ENCODE measurements at regions not wholly inside any gene's neighbourhood (a gene's known extent, or its start where the extent isn't known, plus 50 kb on each side); places are given as distances from the start of the nearest gene placed in this dataset.

GRCh38 chr1:162964901-162965300 lies 103.9 kb upstream of the CCDC190 start:
- no peak for DNase-seq
- no peak for TF ChIP-seq CTCF (IDR thresholded peaks at IDR 0.05)
- H3K36me3 Mint-ChIP-seq (ENCODE audit: low read depth) = peaks cover 5% of the 10 kb centered on the region
- peaks cover 21% of the 10 kb centered on the region for H3K9me3 Mint-ChIP-seq
- peaks cover 3% of the 10 kb centered on the region for H3K27me3 Mint-ChIP-seq (ENCODE audit: low read depth, poor library complexity)
- no peak overlapping the region for H3K27ac Mint-ChIP-seq
- H3K4me3 Mint-ChIP-seq = no peak overlapping the region
- peaks cover under 1% of the 10 kb centered on the region for H3K4me1 Mint-ChIP-seq

DNA sequence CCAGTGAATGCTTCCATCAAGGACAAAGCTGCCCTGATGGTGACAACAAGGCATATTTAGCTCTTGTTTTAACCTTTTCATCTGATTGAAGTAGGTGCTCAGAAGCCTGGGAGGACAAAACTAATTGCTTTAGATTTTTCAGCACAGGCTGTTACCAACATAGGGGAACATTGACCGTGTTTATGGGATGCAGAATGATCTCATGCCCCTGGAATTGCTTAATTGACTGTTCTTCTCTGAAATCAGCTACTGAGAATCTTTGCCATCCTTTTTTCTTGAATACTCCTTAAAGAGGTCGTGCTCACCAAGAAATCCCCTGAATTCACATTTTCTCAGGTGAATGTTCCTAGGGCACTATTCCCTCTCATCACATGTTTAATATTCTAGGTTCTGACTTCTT lies 95.9 kb upstream of the CCDC190 start:
- DNase-seq = no peak
- Mint-ChIP-seq H3K36me3 (ENCODE audit: low read depth) (no peaks in the 10 kb centered on the region), H3K4me3 (no peak overlapping the region), H3K4me1 (no peaks in the 10 kb centered on the region), H3K27me3 (ENCODE audit: low read depth, poor library complexity) (peaks cover 3% of the 10 kb centered on the region), H3K27ac (no peak overlapping the region), H3K9me3 (peaks cover 3% of the 10 kb centered on the region)
- no peak for TF ChIP-seq CTCF (IDR thresholded peaks at IDR 0.05)

- DNase-seq = no peak
- no peaks in the 10 kb centered on the region for H3K4me1 Mint-ChIP-seq
- no peaks in the 10 kb centered on the region for H3K9me3 Mint-ChIP-seq
- H3K27me3 Mint-ChIP-seq (ENCODE audit: low read depth, poor library complexity) = peaks cover 3% of the 10 kb centered on the region
- H3K36me3 Mint-ChIP-seq (ENCODE audit: low read depth) = no peaks in the 10 kb centered on the region
- no peak overlapping the region for H3K27ac Mint-ChIP-seq
- TF ChIP-seq CTCF (IDR thresholded peaks at IDR 0.05) = no peak
- no peak overlapping the region for H3K4me3 Mint-ChIP-seq
Measured at GRCh38 chr1:162954824-162955223, 93.8 kb upstream of the CCDC190 start.

DNA sequence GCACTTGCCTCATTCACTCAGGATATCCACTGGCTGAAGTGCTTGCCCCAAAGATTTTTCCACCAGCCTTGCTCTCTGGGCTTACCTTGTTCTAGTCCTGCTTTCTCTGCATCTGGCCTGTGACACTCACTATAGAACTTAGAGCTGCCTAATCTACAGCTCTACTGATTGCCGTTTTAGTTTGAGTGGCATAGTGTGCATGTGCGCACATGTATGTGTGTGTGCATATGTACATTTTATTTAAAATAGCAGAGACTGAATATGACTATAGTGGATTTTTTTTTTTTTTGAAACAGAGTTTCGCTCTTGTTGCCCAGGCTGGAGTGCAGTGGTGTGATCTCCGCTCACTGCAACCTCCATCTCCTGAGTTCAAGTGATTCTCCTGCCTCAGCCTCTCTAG lies 92.0 kb upstream of the CCDC190 start:
- H3K36me3 Mint-ChIP-seq (ENCODE audit: low read depth) = no peaks in the 10 kb centered on the region
- H3K27me3 Mint-ChIP-seq (ENCODE audit: low read depth, poor library complexity) = peaks cover 3% of the 10 kb centered on the region
- H3K27ac Mint-ChIP-seq = no peak overlapping the region
- no peak for DNase-seq
- no peak overlapping the region for H3K4me3 Mint-ChIP-seq
- no peak for TF ChIP-seq CTCF (IDR thresholded peaks at IDR 0.05)
- H3K9me3 Mint-ChIP-seq = no peaks in the 10 kb centered on the region
- no peaks in the 10 kb centered on the region for H3K4me1 Mint-ChIP-seq

DNA sequence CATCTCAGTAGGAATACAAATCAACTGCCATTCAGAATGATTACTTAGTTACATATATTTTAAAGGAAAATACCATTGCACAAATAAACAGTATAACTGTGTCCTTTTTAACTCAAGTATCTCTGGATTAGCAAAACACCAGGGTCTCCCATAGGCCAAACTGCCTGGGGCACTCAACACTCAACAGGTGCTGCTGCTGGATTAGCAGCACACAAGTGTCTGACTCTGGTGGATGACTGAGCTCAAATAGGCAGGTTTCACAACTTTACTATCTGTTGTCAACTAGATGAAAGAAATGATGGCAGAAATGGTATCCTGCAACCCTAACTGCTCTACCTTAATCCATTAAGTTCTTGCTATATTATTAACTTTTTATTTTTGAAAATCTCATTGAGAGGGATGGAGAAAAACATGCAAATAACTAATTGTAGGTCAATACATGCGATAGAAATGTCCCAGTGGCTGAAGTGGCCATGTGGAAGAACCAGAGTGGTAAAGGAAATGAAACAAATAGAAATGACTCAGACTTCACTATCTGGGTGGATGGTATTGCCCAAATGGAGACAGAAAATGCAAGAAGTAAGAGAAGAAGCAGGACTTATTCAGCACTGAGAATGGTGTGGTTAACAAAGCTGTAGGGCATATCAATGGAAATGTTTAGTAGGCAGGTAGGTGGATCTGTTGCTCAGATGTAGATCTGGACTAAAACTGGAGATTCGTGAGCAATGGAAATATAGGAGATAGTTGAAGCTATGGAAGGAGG lies 90.8 kb upstream of the CCDC190 start:
- Mint-ChIP-seq H3K27me3 (ENCODE audit: low read depth, poor library complexity) (peaks cover 3% of the 10 kb centered on the region), H3K36me3 (ENCODE audit: low read depth) (no peaks in the 10 kb centered on the region), H3K9me3 (no peaks in the 10 kb centered on the region), H3K4me1 (peaks cover 5% of the 10 kb centered on the region), H3K4me3 (no peak overlapping the region), H3K27ac (no peak overlapping the region)
- no peak for TF ChIP-seq CTCF (IDR thresholded peaks at IDR 0.05)
- no peak for DNase-seq

GRCh38 chr1:162950187-162950586 lies 89.2 kb upstream of the CCDC190 start:
- Mint-ChIP-seq H3K9me3 (no peaks in the 10 kb centered on the region), H3K27ac (no peak overlapping the region), H3K4me3 (no peak overlapping the region), H3K4me1 (peaks cover 8% of the 10 kb centered on the region), H3K36me3 (ENCODE audit: low read depth) (no peaks in the 10 kb centered on the region), H3K27me3 (ENCODE audit: low read depth, poor library complexity) (peaks cover 3% of the 10 kb centered on the region)
- TF ChIP-seq CTCF (IDR thresholded peaks at IDR 0.05) = no peak
- DNase-seq = no peak

Measured in nephron progenitor cell (in vitro differentiated cells).